SK-N-SH (cell line): ENCODE measurements at regions not wholly inside any gene's neighbourhood (a gene's known extent, or its start where the extent isn't known, plus 50 kb on each side); places are given as distances from the start of the nearest gene placed in this dataset.

Experiments
- CTCF ChIP-seq: fragments of 200-600 bp; sonication (generic); IDR thresholded peaks from 2 replicates; pipeline ENCODE4 v1.6.1; 2017; ENCODE audit warnings: antibody characterized with exemption, mild to moderate bottlenecking, moderate library complexity
- ELF1 ChIP-seq: IDR thresholded peaks from 2 replicates; pipeline ENCODE4 v1.4.0; 2012
- FOXM1 ChIP-seq: IDR thresholded peaks from 2 replicates; pipeline ENCODE4 v1.4.0; 2012; ENCODE audit warnings: low read depth, mild to moderate bottlenecking
- IRF3 ChIP-seq: fragments of 150-350 bp; IDR thresholded peaks from 2 replicates; pipeline ENCODE4 v1.6.1; 2016; ENCODE audit warnings: mild to moderate bottlenecking, low read depth, low read length
- MAX ChIP-seq: IDR thresholded peaks from 2 replicates; pipeline ENCODE4 v1.4.0; 2012; ENCODE audit warnings: low read depth
- POLR2AphosphoS5 ChIP-seq: IDR thresholded peaks from 2 replicates; pipeline ENCODE4 v1.6.1; 2012; ENCODE audit warnings: low read depth, low read length
- RAD21 ChIP-seq: IDR thresholded peaks from 2 replicates; pipeline ENCODE4 v1.6.1; 2012; ENCODE audit warnings: mild to moderate bottlenecking, low read length
- REST ChIP-seq: IDR thresholded peaks from 2 replicates; pipeline ENCODE4 v1.6.1; 2012; ENCODE audit warnings: mild to moderate bottlenecking, low read depth, low read length, moderate library complexity
- RFX5 ChIP-seq: IDR thresholded peaks from 2 replicates; pipeline ENCODE4 v1.6.1; 2012; ENCODE audit warnings: mild to moderate bottlenecking, improper control_type of control experiment, low read length
- TAF1 ChIP-seq: IDR thresholded peaks from 2 replicates; pipeline ENCODE4 v1.6.1; 2012; ENCODE audit warnings: low read depth, mild to moderate bottlenecking, low read length, moderate library complexity, borderline replicate concordance
- TCF12 ChIP-seq: IDR thresholded peaks from 2 replicates; pipeline ENCODE4 v1.4.0; 2012
- USF1 ChIP-seq: IDR thresholded peaks from 2 replicates; pipeline ENCODE4 v1.4.0; 2012; ENCODE audit warnings: low read depth, borderline replicate concordance
- YY1 ChIP-seq: IDR thresholded peaks from 2 replicates; pipeline ENCODE4 v1.4.0; 2012; ENCODE audit warnings: low read depth, mild to moderate bottlenecking

- no peak for TF ChIP-seq CTCF
- no peak for TF ChIP-seq REST
- TF ChIP-seq RFX5, result no peak
- TF ChIP-seq POLR2AphosphoS5, result no peak
- no peak for TF ChIP-seq IRF3
- no peak for TF ChIP-seq FOXM1
- TF ChIP-seq YY1, result no peak
- no peak for TF ChIP-seq MAX
- no peak for TF ChIP-seq ELF1
- no peak for TF ChIP-seq RAD21
- no peak for TF ChIP-seq TCF12
- TF ChIP-seq USF1, result no peak
- no peak for TF ChIP-seq TAF1
These were observed 105.5 kb downstream of the IRS2 start for GRCh38 chr13:109680930-109681329.
